ENCODE measurements at regions not wholly inside any gene's neighbourhood (a gene's known extent, or its start where the extent isn't known, plus 50 kb on each side); places are given as distances from the start of the nearest gene placed in this dataset.

DNA sequence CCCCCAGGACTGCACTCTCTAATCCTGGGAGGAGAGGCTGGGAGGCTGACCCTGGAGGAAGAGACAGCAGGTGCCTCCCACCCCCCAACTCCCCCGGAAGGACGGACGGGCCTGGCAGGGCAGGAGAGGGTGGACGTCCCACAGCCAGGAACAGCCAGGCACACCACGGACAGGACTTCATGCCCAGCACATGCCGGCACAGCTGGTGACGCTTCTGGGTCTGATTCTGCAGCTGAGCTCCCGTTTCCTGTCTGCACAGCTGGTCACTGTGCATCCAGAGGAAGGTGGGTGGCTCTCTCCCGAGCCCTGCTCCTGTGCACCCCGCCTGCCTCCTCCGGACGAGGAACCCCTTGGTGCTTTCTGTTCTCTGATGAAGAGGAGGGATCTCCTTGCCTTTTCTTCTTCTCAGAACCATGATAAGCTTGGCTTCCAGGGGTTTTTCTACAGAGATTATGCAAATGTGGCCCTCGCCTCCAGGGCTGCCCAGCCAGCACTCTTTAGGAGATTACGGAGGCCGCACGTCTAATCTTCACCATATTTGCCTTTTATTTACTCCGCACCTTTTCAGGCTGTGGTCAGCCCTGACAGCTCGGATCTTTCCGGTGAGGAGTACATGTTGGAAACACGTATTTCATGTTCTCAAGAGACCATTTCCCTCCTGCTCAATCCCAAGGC, 1295.8 kb downstream of the BRD1 start:
- Histone ChIP-seq H2AFZ (ENCODE audit: insufficient read depth, low read depth, low read length, poor library complexity, severe bottlenecking) (no peak overlapping the region), H3K9ac (ENCODE audit: low read length) (no peak overlapping the region), H3K27ac (ENCODE audit: low read length in 2 of 2) (no peak overlapping the region), H4K20me1 (ENCODE audit: control insufficient read depth, insufficient read depth, low read length, poor library complexity, severe bottlenecking) (no peaks in the 10 kb centered on the region), H3K4me3 (ENCODE audit: control extremely low read depth in 1 of 5, extremely low read depth in 1 of 5, insufficient read depth in 1 of 5, low read depth in 2 of 5, low read length in 4 of 5) (no peak overlapping the region), H3K36me3 (replicated peaks in 1 of 2; ENCODE audit: control extremely low read depth in 1 of 2, control insufficient read depth in 1 of 2, extremely low read depth in 1 of 2, insufficient read depth in 2 of 2, low read length in 1 of 2) (no peaks in the 10 kb centered on the region), H3K27me3 (replicated peaks in 1 of 4; ENCODE audit: control extremely low read depth in 1 of 4, control insufficient read depth in 3 of 4, insufficient read depth in 4 of 4, low read length in 3 of 4) (no peaks in the 10 kb centered on the region), H3K9me3 (ENCODE audit: control extremely low read depth in 1 of 3, control insufficient read depth in 2 of 3, insufficient read depth in 1 of 3, low read length in 2 of 3) (no peaks in the 10 kb centered on the region), H3K79me2 (ENCODE audit: control insufficient read depth, insufficient read depth, low read length) (no peaks in the 10 kb centered on the region), H3K4me1 (ENCODE audit: control insufficient read depth in 2 of 2, insufficient read depth in 2 of 2, low read length in 2 of 2) (no peaks in the 10 kb centered on the region), H3K4me2 (replicated peaks; ENCODE audit: low read depth, low read length, poor library complexity, severe bottlenecking) (no peak overlapping the region)
- Mint-ChIP-seq H3K27me3 (no peaks in the 10 kb centered on the region), H3K4me1 (no peaks in the 10 kb centered on the region), H3K27ac (no peak overlapping the region), H3K4me3 (no peak overlapping the region), H3K9me3 (ENCODE audit: insufficient read depth) (no peaks in the 10 kb centered on the region)
- ATAC-seq (ENCODE audit: low read depth) = no peak
- intact Hi-C loops (cut with micrococcal nuclease) = no loop called here
- CTCF ChIA-PET = no interaction called here
- POLR2A ChIA-PET = no interaction called here
- DNase-seq = no peak
- 89% methylated on average over 19 of the region's 20 CpGs for WGBS (ENCODE audit: insufficient coverage)
- no peak for TF ChIP-seq CTCF (IDR thresholded peaks at IDR 0.05)
- TF ChIP-seq EZH2 (IDR thresholded peaks at IDR 0.05; ENCODE audit: borderline replicate concordance, insufficient read depth, low read depth, low read length, poor library complexity, severe bottlenecking) = no peak

DNA sequence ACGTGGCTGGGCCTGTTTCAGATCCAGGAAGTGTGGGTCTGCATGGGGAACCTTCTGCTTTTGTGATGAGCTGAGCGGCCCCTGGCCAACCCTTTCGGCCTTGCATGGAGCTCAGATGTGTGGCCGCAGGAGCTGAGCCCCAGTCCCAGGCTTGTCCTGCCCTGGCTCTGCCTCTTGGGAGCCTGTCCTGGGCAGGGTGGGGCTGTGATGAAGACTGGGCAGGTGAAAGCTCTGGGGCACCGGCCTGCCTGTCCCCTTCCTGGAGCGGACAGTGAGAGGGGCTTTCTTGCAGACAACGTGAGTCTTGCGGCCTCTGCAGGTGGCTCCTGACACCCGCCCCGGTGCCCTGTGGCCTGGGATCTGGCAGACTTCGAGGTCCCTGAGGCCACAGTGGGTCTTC, 1296.6 kb downstream of the BRD1 start:
- TF ChIP-seq EZH2 (IDR thresholded peaks at IDR 0.05; ENCODE audit: borderline replicate concordance, insufficient read depth, low read depth, low read length, poor library complexity, severe bottlenecking) (no peak), CTCF (IDR thresholded peaks at IDR 0.05) (no peak)
- ATAC-seq (ENCODE audit: low read depth) = no peak
- POLR2A ChIA-PET = no interaction called here

More for the DNA sequence above, 1296.6 kb downstream of the BRD1 start:
- no peak overlapping the region for H3K4me2 ChIP-seq (replicated peaks; ENCODE audit: low read depth, low read length, poor library complexity, severe bottlenecking)
- H3K4me1 ChIP-seq (ENCODE audit: control insufficient read depth in 2 of 2, insufficient read depth in 2 of 2, low read length in 2 of 2) = no peaks in the 10 kb centered on the region
- no peaks in the 10 kb centered on the region for H3K27me3 ChIP-seq (replicated peaks in 1 of 4; ENCODE audit: control extremely low read depth in 1 of 4, control insufficient read depth in 3 of 4, insufficient read depth in 4 of 4, low read length in 3 of 4)
- Mint-ChIP-seq H3K9me3 (ENCODE audit: insufficient read depth) (no peaks in the 10 kb centered on the region), H3K4me1 (no peaks in the 10 kb centered on the region), H3K27me3 (no peaks in the 10 kb centered on the region), H3K27ac (no peak overlapping the region), H3K4me3 (no peak overlapping the region)
- 79% methylated on average over 11 of the region's 11 CpGs for WGBS (ENCODE audit: insufficient coverage)
- CTCF ChIA-PET = no interaction called here
- no peak for DNase-seq
- H3K9ac ChIP-seq (ENCODE audit: low read length) = no peak overlapping the region
- no peaks in the 10 kb centered on the region for H3K36me3 ChIP-seq (replicated peaks in 1 of 2; ENCODE audit: control extremely low read depth in 1 of 2, control insufficient read depth in 1 of 2, extremely low read depth in 1 of 2, insufficient read depth in 2 of 2, low read length in 1 of 2)
- no peak overlapping the region for H3K4me3 ChIP-seq (ENCODE audit: control extremely low read depth in 1 of 5, extremely low read depth in 1 of 5, insufficient read depth in 1 of 5, low read depth in 2 of 5, low read length in 4 of 5)
- no peaks in the 10 kb centered on the region for H3K9me3 ChIP-seq (ENCODE audit: control extremely low read depth in 1 of 3, control insufficient read depth in 2 of 3, insufficient read depth in 1 of 3, low read length in 2 of 3)
- H3K79me2 ChIP-seq (ENCODE audit: control insufficient read depth, insufficient read depth, low read length) = no peaks in the 10 kb centered on the region
- intact Hi-C loops (cut with micrococcal nuclease) = no loop called here
- H4K20me1 ChIP-seq (ENCODE audit: control insufficient read depth, insufficient read depth, low read length, poor library complexity, severe bottlenecking) = no peaks in the 10 kb centered on the region
- H3K27ac ChIP-seq (ENCODE audit: low read length in 2 of 2) = no peak overlapping the region
- no peak overlapping the region for H2AFZ ChIP-seq (ENCODE audit: insufficient read depth, low read depth, low read length, poor library complexity, severe bottlenecking)
